OCI-LY3 (cell line): ENCODE measurements at regions not wholly inside any gene's neighbourhood (a gene's known extent, or its start where the extent isn't known, plus 50 kb on each side); places are given as distances from the start of the nearest gene placed in this dataset.

Source experiments
- H2AFZ ChIP-seq: fragments of 200-600, 300-600 bp; shearing (Covaris generic); 2 replicates; pipeline ENCODE4 v1.6.0; 2014; ENCODE audit warnings: antibody characterized with exemption, low read depth, low read length
- H3K27ac ChIP-seq: fragments of 200-600, 300-600 bp; sonication (generic); 2 replicates; pipeline ENCODE4 v1.5.1; 2014; ENCODE audit warnings: mild to moderate bottlenecking, low read length, moderate library complexity, mixed read lengths
- H3K27me3 ChIP-seq: fragments of 200-600, 300-600 bp; sonication (generic); 2 replicates; pipeline ENCODE4 v1.6.1; 2014; ENCODE audit warnings: low read depth, low read length, mixed read lengths
- H3K36me3 ChIP-seq: fragments of 200-600, 300-600 bp; sonication (generic); replicated peaks from 2 replicates; pipeline ENCODE3; 2014; ENCODE audit warnings: low read depth, low read length, mixed read lengths
- H3K4me1 ChIP-seq: fragments of 300-600, 200-600 bp; sonication (generic); 2 replicates; pipeline ENCODE4 v1.6.1; 2014; ENCODE audit warnings: low read length, mixed read lengths
- H3K4me2 ChIP-seq: fragments of 200-600, 300-600 bp; sonication (generic); 2 replicates; pipeline ENCODE4 v1.6.1; 2014; ENCODE audit warnings: low read length, mixed read lengths
- H3K4me3 ChIP-seq: fragments of 300-600, 200-600 bp; sonication (generic); 2 replicates; pipeline ENCODE4 v1.5.1; 2014; ENCODE audit warnings: antibody characterized with exemption, mild to moderate bottlenecking, low read length, moderate library complexity
- H3K79me2 ChIP-seq: fragments of 300-600, 200-600 bp; shearing (Covaris generic); 2 replicates; pipeline ENCODE4 v1.6.1; 2014; ENCODE audit warnings: mild to moderate bottlenecking, low read length, mixed read lengths
- H3K9ac ChIP-seq: fragments of 300-600, 200-600 bp; shearing (Covaris generic); 2 replicates; pipeline ENCODE4 v1.6.0; 2014; ENCODE audit warnings: mild to moderate bottlenecking, low read length, moderate library complexity
- H3K9me3 ChIP-seq: fragments of 200-600, 300-600 bp; shearing (Covaris generic); 2 replicates; pipeline ENCODE4 v1.6.1; 2014; ENCODE audit warnings: low read length, mixed read lengths; ENCODE audit not compliant: insufficient read depth
- H4K20me1 ChIP-seq: fragments of 200-600, 300-600 bp; sonication (generic); 2 replicates; pipeline ENCODE4 v1.6.1; 2016; ENCODE audit warnings: low read length, mixed read lengths; ENCODE audit not compliant: insufficient read depth
- CTCF ChIP-seq: fragments of 200-600, 300-600 bp; sonication (generic); IDR thresholded peaks from 2 replicates; pipeline ENCODE4 v1.5.1; 2014; ENCODE audit warnings: antibody characterized with exemption, low read length, low read depth
- EZH2phosphoT487 ChIP-seq: fragments of 200-600 bp; shearing (Covaris generic); IDR thresholded peaks from 2 replicates; pipeline ENCODE4 v1.6.1; 2018; ENCODE audit warnings: antibody characterized with exemption, mixed run types, low read depth

GRCh38 chrX:758917-759316 lies 128.3 kb downstream of the SHOX start:
- no peak overlapping the region for H2AFZ ChIP-seq
- no peak overlapping the region for H3K9ac ChIP-seq
- no peaks in the 10 kb centered on the region for H3K9me3 ChIP-seq
- H3K4me1 ChIP-seq = no peaks in the 10 kb centered on the region
- H3K27ac ChIP-seq = no peak overlapping the region
- no peak overlapping the region for H3K4me2 ChIP-seq
- H3K79me2 ChIP-seq = no peaks in the 10 kb centered on the region
- no peaks in the 10 kb centered on the region for H4K20me1 ChIP-seq
- no peaks in the 10 kb centered on the region for H3K36me3 ChIP-seq
- no peaks in the 10 kb centered on the region for H3K27me3 ChIP-seq
- H3K4me3 ChIP-seq = no peak overlapping the region
- TF ChIP-seq CTCF = no peak

GRCh38 chrX:750812-751211 lies 120.2 kb downstream of the SHOX start:
- Histone ChIP-seq H3K4me1 (no peaks in the 10 kb centered on the region), H4K20me1 (no peaks in the 10 kb centered on the region), H3K79me2 (no peaks in the 10 kb centered on the region), H3K4me3 (no peak overlapping the region), H3K9ac (no peak overlapping the region), H3K27ac (no peak overlapping the region), H3K4me2 (no peak overlapping the region), H3K9me3 (no peaks in the 10 kb centered on the region), H3K27me3 (no peaks in the 10 kb centered on the region), H3K36me3 (no peaks in the 10 kb centered on the region), H2AFZ (no peak overlapping the region)
- no peak for TF ChIP-seq EZH2phosphoT487
- no peak for TF ChIP-seq CTCF

GRCh38 chrX:750263-750662 lies 119.7 kb downstream of the SHOX start:
- Histone ChIP-seq H3K4me1 (no peaks in the 10 kb centered on the region), H3K9ac (no peak overlapping the region), H3K36me3 (no peaks in the 10 kb centered on the region), H3K9me3 (no peaks in the 10 kb centered on the region), H3K4me2 (no peak overlapping the region), H2AFZ (no peak overlapping the region), H4K20me1 (no peaks in the 10 kb centered on the region), H3K79me2 (no peaks in the 10 kb centered on the region), H3K27me3 (no peaks in the 10 kb centered on the region), H3K27ac (no peak overlapping the region), H3K4me3 (no peak overlapping the region)
- TF ChIP-seq CTCF (no peak), EZH2phosphoT487 (no peak)

- H3K9ac ChIP-seq = no peak overlapping the region
- no peak overlapping the region for H3K27ac ChIP-seq
- no peaks in the 10 kb centered on the region for H3K27me3 ChIP-seq
- no peak overlapping the region for H2AFZ ChIP-seq
- H3K4me2 ChIP-seq = no peak overlapping the region
- no peaks in the 10 kb centered on the region for H3K79me2 ChIP-seq
- H3K9me3 ChIP-seq = no peaks in the 10 kb centered on the region
- no peaks in the 10 kb centered on the region for H3K4me1 ChIP-seq
- no peak for TF ChIP-seq EZH2phosphoT487
- TF ChIP-seq CTCF = no peak
- H3K4me3 ChIP-seq = no peak overlapping the region
- H3K36me3 ChIP-seq = no peaks in the 10 kb centered on the region
- H4K20me1 ChIP-seq = no peaks in the 10 kb centered on the region
These were observed 116.6 kb downstream of the SHOX start for GRCh38 chrX:747176-747575.
